ENCODE measurements at regions not wholly inside any gene's neighbourhood (a gene's known extent, or its start where the extent isn't known, plus 50 kb on each side); places are given as distances from the start of the nearest gene placed in this dataset.

GRCh38 chr2:168396131-168396530 lies 59.9 kb upstream of the CERS6 start:
- H3K27me3 ChIP-seq (ENCODE audit: insufficient read depth, low read length, poor library complexity), result no peaks in the 10 kb centered on the region
- H3K27ac ChIP-seq (ENCODE audit: low read length), result no peak overlapping the region
- H4K20me1 ChIP-seq (ENCODE audit: insufficient read depth, low read length), result no peaks in the 10 kb centered on the region
- DNase-seq, result no peak
- H3K36me3 ChIP-seq (ENCODE audit: insufficient read depth, low read length), result no peaks in the 10 kb centered on the region
- H3K4me2 ChIP-seq (ENCODE audit: insufficient read depth, low read length), result no peak overlapping the region
- H3K4me1 ChIP-seq (ENCODE audit: insufficient read depth, low read length), result no peaks in the 10 kb centered on the region
- no peaks in the 10 kb centered on the region for H3K9me3 ChIP-seq (ENCODE audit: insufficient read depth, low read length, severe bottlenecking)
- no peak overlapping the region for H3K9ac ChIP-seq (ENCODE audit: low read depth, low read length)
- no peak overlapping the region for H2AFZ ChIP-seq (ENCODE audit: low read depth, low read length)
- no peak overlapping the region for H3K4me3 ChIP-seq (ENCODE audit: low read depth in 1 of 2, low read length in 2 of 2)
- no peaks in the 10 kb centered on the region for H3K79me2 ChIP-seq (ENCODE audit: insufficient read depth, low read length)
- ATAC-seq (ENCODE audit: insufficient read depth, low read depth), result no peak
- no peak for TF ChIP-seq EZH2 (IDR thresholded peaks at IDR 0.05; ENCODE audit: borderline replicate concordance, low read depth, low read length, severe bottlenecking)

- H3K9me3 ChIP-seq (ENCODE audit: insufficient read depth, low read length, severe bottlenecking), result no peaks in the 10 kb centered on the region
- H3K4me3 ChIP-seq (ENCODE audit: low read depth in 1 of 2, low read length in 2 of 2), result no peak overlapping the region
- ATAC-seq (ENCODE audit: insufficient read depth, low read depth) (no peak), DNase-seq (no peak)
- no peak overlapping the region for H3K27ac ChIP-seq (ENCODE audit: low read length)
- H3K4me2 ChIP-seq (ENCODE audit: insufficient read depth, low read length), result no peak overlapping the region
- no peaks in the 10 kb centered on the region for H4K20me1 ChIP-seq (ENCODE audit: insufficient read depth, low read length)
- H3K79me2 ChIP-seq (ENCODE audit: insufficient read depth, low read length), result no peaks in the 10 kb centered on the region
- no peaks in the 10 kb centered on the region for H3K4me1 ChIP-seq (ENCODE audit: insufficient read depth, low read length)
- H3K36me3 ChIP-seq (ENCODE audit: insufficient read depth, low read length), result no peaks in the 10 kb centered on the region
- H2AFZ ChIP-seq (ENCODE audit: low read depth, low read length), result no peak overlapping the region
- no peaks in the 10 kb centered on the region for H3K27me3 ChIP-seq (ENCODE audit: insufficient read depth, low read length, poor library complexity)
- no peak overlapping the region for H3K9ac ChIP-seq (ENCODE audit: low read depth, low read length)
- TF ChIP-seq CTCF (IDR thresholded peaks at IDR 0.05; ENCODE audit: borderline replicate concordance, extremely low read depth, low read length, poor library complexity, severe bottlenecking) (no peak), EZH2 (IDR thresholded peaks at IDR 0.05; ENCODE audit: borderline replicate concordance, low read depth, low read length, severe bottlenecking) (no peak)
Observed at GRCh38 chr2:168397629-168398028, 58.4 kb upstream of the CERS6 start.

- Histone ChIP-seq H3K4me3 (ENCODE audit: low read depth in 1 of 2, low read length in 2 of 2) (no peak overlapping the region), H3K36me3 (ENCODE audit: insufficient read depth, low read length) (no peaks in the 10 kb centered on the region), H3K4me2 (ENCODE audit: insufficient read depth, low read length) (no peak overlapping the region), H3K4me1 (ENCODE audit: insufficient read depth, low read length) (no peaks in the 10 kb centered on the region), H3K27me3 (ENCODE audit: insufficient read depth, low read length, poor library complexity) (no peaks in the 10 kb centered on the region), H3K79me2 (ENCODE audit: insufficient read depth, low read length) (no peaks in the 10 kb centered on the region), H3K9me3 (ENCODE audit: insufficient read depth, low read length, severe bottlenecking) (no peaks in the 10 kb centered on the region), H4K20me1 (ENCODE audit: insufficient read depth, low read length) (no peaks in the 10 kb centered on the region), H2AFZ (ENCODE audit: low read depth, low read length) (no peak overlapping the region), H3K9ac (ENCODE audit: low read depth, low read length) (no peak overlapping the region), H3K27ac (ENCODE audit: low read length) (no peak overlapping the region)
- no peak for DNase-seq
- no peak for TF ChIP-seq CTCF (IDR thresholded peaks at IDR 0.05; ENCODE audit: borderline replicate concordance, extremely low read depth, low read length, poor library complexity, severe bottlenecking)
- TF ChIP-seq EZH2 (IDR thresholded peaks at IDR 0.05; ENCODE audit: borderline replicate concordance, low read depth, low read length, severe bottlenecking), result no peak
- no peak for ATAC-seq (ENCODE audit: insufficient read depth, low read depth)
Observed at GRCh38 chr2:168401048-168401556, 55.0 kb upstream of the CERS6 start.

DNA sequence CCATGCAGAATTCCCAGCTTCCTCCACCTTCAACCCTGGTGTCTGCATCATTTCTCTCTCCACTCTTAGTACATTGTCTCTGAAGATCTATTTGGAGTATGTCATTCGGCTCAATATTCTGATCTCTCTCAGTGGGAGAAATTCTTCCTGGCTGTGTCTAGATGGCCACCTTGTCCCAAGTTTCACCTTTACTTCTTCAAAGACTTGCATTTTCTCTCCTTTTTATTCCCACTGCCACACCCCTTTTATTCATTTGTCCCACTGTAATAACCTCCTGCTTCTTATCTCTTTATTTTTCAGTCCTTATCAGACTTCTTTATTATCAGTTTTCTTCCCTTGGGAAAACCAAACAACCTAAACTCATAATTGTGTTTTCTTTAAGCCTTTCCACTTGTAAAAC lies 54.3 kb upstream of the CERS6 start:
- DNase-seq (no peak), ATAC-seq (ENCODE audit: insufficient read depth, low read depth) (no peak)
- H4K20me1 ChIP-seq (ENCODE audit: insufficient read depth, low read length), result no peaks in the 10 kb centered on the region
- H3K36me3 ChIP-seq (ENCODE audit: insufficient read depth, low read length), result no peaks in the 10 kb centered on the region
- H3K4me1 ChIP-seq (ENCODE audit: insufficient read depth, low read length), result no peaks in the 10 kb centered on the region
- H3K27ac ChIP-seq (ENCODE audit: low read length), result no peak overlapping the region
- no peaks in the 10 kb centered on the region for H3K9me3 ChIP-seq (ENCODE audit: insufficient read depth, low read length, severe bottlenecking)
- H3K9ac ChIP-seq (ENCODE audit: low read depth, low read length), result no peak overlapping the region
- no peak overlapping the region for H3K4me3 ChIP-seq (ENCODE audit: low read depth in 1 of 2, low read length in 2 of 2)
- no peaks in the 10 kb centered on the region for H3K27me3 ChIP-seq (ENCODE audit: insufficient read depth, low read length, poor library complexity)
- H2AFZ ChIP-seq (ENCODE audit: low read depth, low read length), result no peak overlapping the region
- no peak overlapping the region for H3K4me2 ChIP-seq (ENCODE audit: insufficient read depth, low read length)
- H3K79me2 ChIP-seq (ENCODE audit: insufficient read depth, low read length), result no peaks in the 10 kb centered on the region
- TF ChIP-seq EZH2 (IDR thresholded peaks at IDR 0.05; ENCODE audit: borderline replicate concordance, low read depth, low read length, severe bottlenecking) (no peak), CTCF (IDR thresholded peaks at IDR 0.05; ENCODE audit: borderline replicate concordance, extremely low read depth, low read length, poor library complexity, severe bottlenecking) (no peak)
